Naive thymus-derived CD8-positive, alpha-beta T cell (primary cell): ENCODE measurements at regions not wholly inside any gene's neighbourhood (a gene's known extent, or its start where the extent isn't known, plus 50 kb on each side); places are given as distances from the start of the nearest gene placed in this dataset.
A peak's percentile ranks its signal among the peaks of the same experiment; 100 is the strongest.

Source experiments
- ATAC-seq, 2 donors: fragments of 150-1000 bp; cut with Tn5 transposase in 1 of 2; sonication (Bioruptor Pico), chemical (Tn5 transposase) in 1 of 2; 1 replicate in 1 of 2; 2 replicates in 1 of 2; pipeline ENCODE4 v1.10.0; 2021; ENCODE audit warnings: mild to moderate bottlenecking in 2 of 2, moderate library complexity in 2 of 2
- POLR2A ChIA-PET: fragments of 350-600 bp; sonication (Branson Sonifier 250); formaldehyde crosslinking; loops from one replicate; lab custom pipeline; 2021; ENCODE audit warnings: antibody characterized with exemption; lab: Charles Lee
- DNase-seq, 10 donors: peaks; one replicate each; pipeline versions ENCODE4 v3.0.0 to v3.0.0-alpha.2; 2020 to 2022
- H3K27ac Mint-ChIP-seq, 10 donors: one replicate each; pipeline ENCODE4 v1.8.0; 2020 to 2022; ENCODE audit warnings: mild to moderate bottlenecking in 10 of 10, mixed read lengths in 10 of 10, moderate library complexity in 4 of 10, inconsistent platforms in 1 of 10
- H3K27me3 Mint-ChIP-seq, 5 donors: one replicate each; pipeline ENCODE4 v1.8.0; 2021 to 2022; ENCODE audit warnings: mixed read lengths in 5 of 5
- H3K36me3 Mint-ChIP-seq, 3 donors: one replicate each; pipeline ENCODE4 v1.8.0; 2020 to 2022; ENCODE audit warnings: mixed read lengths in 3 of 3, mild to moderate bottlenecking in 2 of 3, inconsistent platforms in 1 of 3
- H3K4me1 Mint-ChIP-seq, 4 donors: one replicate each; pipeline ENCODE4 v1.8.0; 2021 to 2022; ENCODE audit warnings: mixed read lengths in 4 of 4
- H3K4me3 Mint-ChIP-seq, 10 donors: one replicate each; pipeline ENCODE4 v1.8.0; 2020 to 2022; ENCODE audit warnings: mild to moderate bottlenecking in 10 of 10, mixed read lengths in 10 of 10, moderate library complexity in 6 of 10, inconsistent platforms in 1 of 10
- H3K9me3 Mint-ChIP-seq, 9 donors: one replicate each; pipeline ENCODE4 v1.8.0; 2020 to 2022; ENCODE audit warnings: mixed read lengths in 9 of 9, mild to moderate bottlenecking in 3 of 9, inconsistent platforms in 1 of 9, moderate library complexity in 1 of 9

- Mint-ChIP-seq H3K4me3 (no peak overlapping the region), H3K36me3 (no peaks in the 10 kb centered on the region), H3K27ac (no peak overlapping the region), H3K9me3 (no peaks in the 10 kb centered on the region), H3K4me1 (no peaks in the 10 kb centered on the region), H3K27me3 (peaks cover 4 to 28% (median 11%) of the 10 kb centered on the region in 5 donors)
- POLR2A ChIA-PET: no interaction called here
- no peak for DNase-seq
- no peak for ATAC-seq
Observed at GRCh38 chr10:133026171-133026570, 61.6 kb upstream of the ADGRA1 start.

GRCh38 chr10:133025558-133026090 is 62.1 kb upstream of the ADGRA1 start:
- no peaks in the 10 kb centered on the region for H3K4me1 Mint-ChIP-seq
- no peak for ATAC-seq
- POLR2A ChIA-PET: no interaction called here

GRCh38 chr10:133024704-133025557 is 62.8 kb upstream of the ADGRA1 start:
- no peak overlapping the region for H3K4me3 Mint-ChIP-seq
- no peak for ATAC-seq
- DNase-seq: no peak

More at GRCh38 chr10:133025558-133026090, 62.1 kb upstream of the ADGRA1 start:
- no peak for DNase-seq
- Mint-ChIP-seq H3K4me3 (no peak overlapping the region), H3K36me3 (no peaks in the 10 kb centered on the region), H3K27ac (no peak overlapping the region), H3K9me3 (no peaks in the 10 kb centered on the region), H3K27me3 (peaks cover 4 to 27% (median 11%) of the 10 kb centered on the region in 5 donors)

GRCh38 chr10:133023216-133023843 is 64.4 kb upstream of the ADGRA1 start:
- Mint-ChIP-seq H3K4me1 (no peaks in the 10 kb centered on the region), H3K9me3 (no peaks in the 10 kb centered on the region), H3K27me3 (peaks cover 4 to 23% (median 11%) of the 10 kb centered on the region in 5 donors), H3K36me3 (no peaks in the 10 kb centered on the region), H3K27ac (no peak overlapping the region), H3K4me3 (no peak overlapping the region)
- POLR2A ChIA-PET: no interaction called here
- ATAC-seq: no peak
- DNase-seq: no peak

More at GRCh38 chr10:133024704-133025557, 62.8 kb upstream of the ADGRA1 start:
- Mint-ChIP-seq H3K36me3 (no peaks in the 10 kb centered on the region), H3K9me3 (no peaks in the 10 kb centered on the region), H3K27ac (no peak overlapping the region), H3K4me1 (no peaks in the 10 kb centered on the region), H3K27me3 (peaks cover 4 to 23% (median 11%) of the 10 kb centered on the region in 5 donors)
- POLR2A ChIA-PET: no interaction called here

- Mint-ChIP-seq H3K9me3 (no peaks in the 10 kb centered on the region), H3K27me3 (peaks cover 3 to 21% (median 11%) of the 10 kb centered on the region in 5 donors), H3K36me3 (no peaks in the 10 kb centered on the region), H3K4me1 (no peaks in the 10 kb centered on the region), H3K4me3 (no peak overlapping the region), H3K27ac (no peak overlapping the region)
- DNase-seq (no peak), ATAC-seq (no peak)
- POLR2A ChIA-PET: no interaction called here
Observed at GRCh38 chr10:133022776-133023100, 65.0 kb upstream of the ADGRA1 start.

GRCh38 chr10:133021963-133022775 is 65.6 kb upstream of the ADGRA1 start:
- peaks cover 0 to 17% (median 8%) of the 10 kb centered on the region in 5 donors for H3K27me3 Mint-ChIP-seq
- no peaks in the 10 kb centered on the region for H3K36me3 Mint-ChIP-seq
- POLR2A ChIA-PET: no interaction called here
- no peaks in the 10 kb centered on the region for H3K4me1 Mint-ChIP-seq
- H3K9me3 Mint-ChIP-seq: no peaks in the 10 kb centered on the region
- no peak overlapping the region for H3K27ac Mint-ChIP-seq
- ATAC-seq (no peak), DNase-seq (no peak)
- no peak overlapping the region for H3K4me3 Mint-ChIP-seq

- ATAC-seq (no peak), DNase-seq (no peak)
- POLR2A ChIA-PET: no interaction called here
- Mint-ChIP-seq H3K4me1 (no peaks in the 10 kb centered on the region), H3K36me3 (no peaks in the 10 kb centered on the region), H3K27ac (peak overlapping the region in 1 of 10 donors; percentile 1), H3K9me3 (no peaks in the 10 kb centered on the region), H3K27me3 (peaks cover 0 to 15% (median 8%) of the 10 kb centered on the region in 5 donors), H3K4me3 (no peak overlapping the region)
Observed at GRCh38 chr10:133021116-133021962, 66.4 kb upstream of the ADGRA1 start.

- POLR2A ChIA-PET: no interaction called here
- Mint-ChIP-seq H3K4me3 (no peak overlapping the region), H3K9me3 (no peaks in the 10 kb centered on the region), H3K36me3 (no peaks in the 10 kb centered on the region), H3K27ac (no peak overlapping the region), H3K4me1 (no peaks in the 10 kb centered on the region), H3K27me3 (peaks cover 0 to 7% (median 4%) of the 10 kb centered on the region in 5 donors)
- no peak for ATAC-seq
- DNase-seq: no peak
Observed at GRCh38 chr10:133020193-133020817, 67.4 kb upstream of the ADGRA1 start.

- H3K27ac Mint-ChIP-seq: no peak overlapping the region
- no peaks in the 10 kb centered on the region for H3K9me3 Mint-ChIP-seq
- DNase-seq (no peak), ATAC-seq (no peak)
- H3K4me1 Mint-ChIP-seq: no peaks in the 10 kb centered on the region
- H3K4me3 Mint-ChIP-seq: no peak overlapping the region
- peaks cover 0 to 7% (median 0%) of the 10 kb centered on the region in 5 donors for H3K27me3 Mint-ChIP-seq
- POLR2A ChIA-PET: no interaction called here
- H3K36me3 Mint-ChIP-seq: no peaks in the 10 kb centered on the region
Observed at GRCh38 chr10:133019651-133020050, 68.1 kb upstream of the ADGRA1 start.

- Mint-ChIP-seq H3K27me3 (peaks cover 0 to 4% (median 0%) of the 10 kb centered on the region in 5 donors), H3K27ac (no peak overlapping the region), H3K36me3 (no peaks in the 10 kb centered on the region), H3K4me1 (no peaks in the 10 kb centered on the region), H3K9me3 (no peaks in the 10 kb centered on the region), H3K4me3 (no peak overlapping the region)
- ATAC-seq (no peak), DNase-seq (no peak)
- POLR2A ChIA-PET: no interaction called here
Observed at GRCh38 chr10:133019191-133019590, 68.5 kb upstream of the ADGRA1 start.

GRCh38 chr10:133018491-133018890 is 69.2 kb upstream of the ADGRA1 start:
- Mint-ChIP-seq H3K4me3 (no peak overlapping the region), H3K4me1 (peaks cover 0 to 2% (median 0%) of the 10 kb centered on the region in 4 donors), H3K9me3 (no peaks in the 10 kb centered on the region), H3K27ac (no peak overlapping the region), H3K27me3 (peaks cover 0 to 6% (median 3%) of the 10 kb centered on the region in 5 donors), H3K36me3 (no peaks in the 10 kb centered on the region)
- ATAC-seq (no peak), DNase-seq (no peak)
- POLR2A ChIA-PET: no interaction called here

GRCh38 chr10:133017203-133017601 is 70.5 kb upstream of the ADGRA1 start:
- H3K27me3 Mint-ChIP-seq: peaks cover 0 to 10% (median 5%) of the 10 kb centered on the region in 5 donors
- no peak overlapping the region for H3K27ac Mint-ChIP-seq
- POLR2A ChIA-PET: no interaction called here
- no peak for DNase-seq
- H3K9me3 Mint-ChIP-seq: no peaks in the 10 kb centered on the region
- H3K4me3 Mint-ChIP-seq: no peak overlapping the region
- H3K4me1 Mint-ChIP-seq: peaks cover 0 to 2% (median 0%) of the 10 kb centered on the region in 4 donors
- H3K36me3 Mint-ChIP-seq: no peaks in the 10 kb centered on the region
- ATAC-seq: no peak
